DND-41 (cell line): ENCODE measurements at regions not wholly inside any gene's neighbourhood (a gene's known extent, or its start where the extent isn't known, plus 50 kb on each side); places are given as distances from the start of the nearest gene placed in this dataset.

Experiments used
- ATAC-seq: fragments of 200-7000 bp; cut with Tn5 transposase; 3 replicates; pipeline ENCODE4 v1.9.1; 2021; ENCODE audit warnings: low read depth; ENCODE audit not compliant: insufficient read depth
- DNase-seq: peaks from one replicate; pipeline ENCODE4 v3.0.0-alpha.2; 2020
- H2AFZ ChIP-seq: 2 replicates; pipeline ENCODE4 v1.6.0; 2012; ENCODE audit warnings: low read depth, low read length
- H3K27ac ChIP-seq: 2 replicates; pipeline ENCODE4 v1.5.1; 2012; ENCODE audit warnings: low read length, inconsistent platforms
- H3K27me3 ChIP-seq: fragments of 200-600 bp; sonication (generic); 2 replicates; pipeline ENCODE4 v1.6.0; 2012; ENCODE audit warnings: low read length, mild to moderate bottlenecking, inconsistent platforms; ENCODE audit not compliant: insufficient read depth, poor library complexity
- H3K36me3 ChIP-seq: 2 replicates; pipeline ENCODE4 v1.5.1; 2012; ENCODE audit warnings: low read length, inconsistent platforms; ENCODE audit not compliant: insufficient read depth
- H3K4me1 ChIP-seq: 2 replicates; pipeline ENCODE4 v1.5.1; 2012; ENCODE audit warnings: mild to moderate bottlenecking, low read length; ENCODE audit not compliant: insufficient read depth
- H3K4me2 ChIP-seq: 2 replicates; pipeline ENCODE4 v1.6.0; 2012; ENCODE audit warnings: mild to moderate bottlenecking, moderate library complexity, low read length, inconsistent platforms; ENCODE audit not compliant: insufficient read depth
- H3K4me3 ChIP-seq, 2 experiments: fragments of 200-600 bp in 1 of 2; shearing (Covaris generic) in 1 of 2; 2 replicates each; pipeline ENCODE4 v1.5.1; 2012 to 2016; ENCODE audit warnings: inconsistent platforms in 2 of 2, low read length in 2 of 2, mild to moderate bottlenecking in 2 of 2, low read depth in 1 of 2, moderate library complexity in 1 of 2
- H3K79me2 ChIP-seq: 2 replicates; pipeline ENCODE4 v1.6.0; 2012; ENCODE audit warnings: low read length, inconsistent platforms; ENCODE audit not compliant: insufficient read depth
- H3K9ac ChIP-seq: 2 replicates; pipeline ENCODE4 v1.6.0; 2012; ENCODE audit warnings: low read depth, mild to moderate bottlenecking, inconsistent platforms, low read length, moderate library complexity
- H3K9me3 ChIP-seq: 2 replicates; pipeline ENCODE4 v1.5.1; 2012; ENCODE audit warnings: low read length, moderate library complexity, mild to moderate bottlenecking, inconsistent platforms; ENCODE audit not compliant: insufficient read depth, severe bottlenecking
- H4K20me1 ChIP-seq: 2 replicates; pipeline ENCODE4 v1.6.0; 2012; ENCODE audit warnings: low read length; ENCODE audit not compliant: insufficient read depth
- EZH2 ChIP-seq: IDR thresholded peaks from 3 replicates; pipeline ENCODE4 v1.6.1; 2012; ENCODE audit warnings: borderline replicate concordance, low read depth, mild to moderate bottlenecking, moderate library complexity, low read length, inconsistent platforms; ENCODE audit not compliant: severe bottlenecking
- TF ChIP-seq, protein P1 (sequence below): IDR thresholded peaks from 2 replicates; pipeline ENCODE4 v1.5.1; 2012; ENCODE audit warnings: borderline replicate concordance, low read length, moderate library complexity, mild to moderate bottlenecking; ENCODE audit not compliant: poor library complexity, severe bottlenecking; ENCODE audit errors: extremely low read depth

DNA sequence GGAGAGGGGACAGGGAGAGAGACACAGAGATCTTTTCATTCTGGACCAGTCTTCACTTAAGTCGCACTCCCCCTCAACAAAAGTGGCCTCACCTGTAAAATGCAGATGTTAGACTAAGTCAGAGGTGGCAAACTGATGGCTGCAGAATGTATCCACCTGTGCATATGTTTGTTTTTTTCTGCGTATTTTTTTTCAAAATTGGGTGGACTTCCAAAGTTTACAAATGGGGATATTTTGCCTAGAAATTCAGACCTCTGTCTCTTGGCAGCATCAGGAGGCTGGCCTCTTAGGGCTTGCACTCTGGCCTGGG is 525.0 kb downstream of the MATN1 start:
- Histone ChIP-seq H3K9ac (no peak overlapping the region), H3K4me1 (no peaks in the 10 kb centered on the region), H3K9me3 (peaks cover 3% of the 10 kb centered on the region), H3K27ac (no peak overlapping the region), H3K79me2 (no peaks in the 10 kb centered on the region), H2AFZ (no peak overlapping the region), H3K27me3 (peaks cover 3% of the 10 kb centered on the region), H3K4me3 (no peak overlapping the region), H3K36me3 (no peaks in the 10 kb centered on the region), H3K4me2 (no peak overlapping the region), H4K20me1 (no peaks in the 10 kb centered on the region)
- no peak for TF ChIP-seq EZH2
- TF ChIP-seq, protein P1, sequence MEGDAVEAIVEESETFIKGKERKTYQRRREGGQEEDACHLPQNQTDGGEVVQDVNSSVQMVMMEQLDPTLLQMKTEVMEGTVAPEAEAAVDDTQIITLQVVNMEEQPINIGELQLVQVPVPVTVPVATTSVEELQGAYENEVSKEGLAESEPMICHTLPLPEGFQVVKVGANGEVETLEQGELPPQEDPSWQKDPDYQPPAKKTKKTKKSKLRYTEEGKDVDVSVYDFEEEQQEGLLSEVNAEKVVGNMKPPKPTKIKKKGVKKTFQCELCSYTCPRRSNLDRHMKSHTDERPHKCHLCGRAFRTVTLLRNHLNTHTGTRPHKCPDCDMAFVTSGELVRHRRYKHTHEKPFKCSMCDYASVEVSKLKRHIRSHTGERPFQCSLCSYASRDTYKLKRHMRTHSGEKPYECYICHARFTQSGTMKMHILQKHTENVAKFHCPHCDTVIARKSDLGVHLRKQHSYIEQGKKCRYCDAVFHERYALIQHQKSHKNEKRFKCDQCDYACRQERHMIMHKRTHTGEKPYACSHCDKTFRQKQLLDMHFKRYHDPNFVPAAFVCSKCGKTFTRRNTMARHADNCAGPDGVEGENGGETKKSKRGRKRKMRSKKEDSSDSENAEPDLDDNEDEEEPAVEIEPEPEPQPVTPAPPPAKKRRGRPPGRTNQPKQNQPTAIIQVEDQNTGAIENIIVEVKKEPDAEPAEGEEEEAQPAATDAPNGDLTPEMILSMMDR, result no peak
- DNase-seq, result no peak
- no peak for ATAC-seq

DNA sequence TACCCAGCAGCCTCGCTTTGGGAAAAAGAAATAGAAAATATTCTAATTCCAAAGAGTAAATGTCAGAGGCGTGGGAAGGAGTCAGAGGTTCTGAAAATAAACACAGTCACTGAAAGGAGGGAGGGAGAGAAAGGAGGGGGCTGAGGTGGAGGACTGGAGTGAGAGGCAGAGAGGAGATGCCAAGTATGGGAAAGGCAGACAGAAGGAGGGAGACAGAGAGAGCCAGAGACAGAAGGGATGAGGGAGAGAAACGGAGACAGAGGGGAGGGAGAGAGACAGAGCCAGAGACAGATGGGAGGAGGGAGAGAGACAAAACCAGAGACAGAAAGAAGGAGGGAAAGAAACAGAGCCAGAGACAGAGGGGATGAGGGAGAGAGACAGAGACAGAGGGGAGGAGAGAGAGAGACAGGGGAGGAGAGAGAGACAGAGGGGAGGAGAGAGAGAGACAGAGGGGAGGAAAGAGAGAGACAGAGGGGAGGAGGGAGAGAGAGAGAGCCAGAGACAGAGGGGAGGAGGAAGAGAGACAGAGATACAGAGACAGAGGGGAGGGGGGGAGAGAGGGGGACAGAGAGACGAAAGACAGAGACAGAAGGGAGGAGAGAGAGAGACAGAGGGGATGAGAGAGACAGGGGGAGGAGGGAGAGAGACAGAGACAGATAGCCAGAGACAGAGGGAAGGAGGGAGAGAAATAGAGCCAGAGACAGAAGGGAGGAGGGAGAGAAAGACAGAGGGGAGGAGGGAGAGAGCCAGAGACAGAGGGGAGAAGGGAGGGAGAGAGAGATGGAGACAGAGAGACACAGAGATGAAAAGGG is 525.5 kb downstream of the MATN1 start:
- Histone ChIP-seq H3K4me3 (no peak overlapping the region), H3K27ac (no peak overlapping the region), H2AFZ (no peak overlapping the region), H3K27me3 (peaks cover 3% of the 10 kb centered on the region), H3K4me2 (no peak overlapping the region), H3K9ac (no peak overlapping the region), H3K9me3 (peaks cover 3% of the 10 kb centered on the region), H3K36me3 (no peaks in the 10 kb centered on the region), H3K79me2 (no peaks in the 10 kb centered on the region), H3K4me1 (no peaks in the 10 kb centered on the region), H4K20me1 (no peaks in the 10 kb centered on the region)
- DNase-seq (no peak), ATAC-seq (no peak)
- TF ChIP-seq, protein P1, result no peak
- no peak for TF ChIP-seq EZH2

DNA sequence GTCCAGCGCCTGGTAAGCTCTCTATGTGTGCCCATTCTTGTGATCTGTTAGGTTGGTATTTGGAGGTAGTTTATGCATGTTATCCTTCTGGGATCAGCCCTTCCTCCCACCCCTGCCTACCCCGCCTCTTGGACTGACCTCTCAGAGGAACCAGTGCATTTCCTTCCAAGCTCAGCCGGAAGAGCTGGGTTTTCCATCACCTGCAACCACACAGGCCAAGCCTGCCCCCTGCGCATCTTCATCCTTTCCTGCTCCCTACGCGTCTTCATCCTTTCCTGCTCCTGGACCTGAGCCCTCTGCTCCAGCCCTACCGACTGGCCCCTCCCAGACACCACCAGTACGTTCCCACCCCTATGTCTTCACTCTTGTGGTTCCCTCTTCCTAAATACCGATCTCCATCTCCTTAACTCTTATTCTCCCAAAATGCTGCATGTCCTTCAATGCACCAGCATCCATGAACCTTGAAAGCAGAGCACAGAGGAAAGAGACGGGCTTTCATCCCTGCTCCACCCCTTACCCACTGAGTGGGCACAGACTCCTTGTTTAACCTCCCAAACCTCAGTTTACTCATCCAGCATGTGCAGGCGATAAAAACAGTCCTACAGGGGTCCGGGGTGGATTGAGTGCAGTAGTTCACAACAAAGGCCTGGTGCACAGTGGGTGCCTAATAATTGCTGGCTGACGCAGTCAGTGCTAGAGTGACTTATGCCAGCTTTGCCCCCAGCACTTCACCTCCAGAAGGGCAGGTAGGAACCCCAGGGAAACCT is 526.3 kb downstream of the MATN1 start:
- Histone ChIP-seq H3K27ac (no peak overlapping the region), H2AFZ (no peak overlapping the region), H3K4me1 (no peaks in the 10 kb centered on the region), H3K79me2 (no peaks in the 10 kb centered on the region), H3K9ac (no peak overlapping the region), H3K27me3 (peaks cover 3% of the 10 kb centered on the region), H3K4me2 (no peak overlapping the region), H3K9me3 (peaks cover 3% of the 10 kb centered on the region), H3K36me3 (no peaks in the 10 kb centered on the region), H3K4me3 (no peak overlapping the region), H4K20me1 (no peaks in the 10 kb centered on the region)
- ATAC-seq (no peak), DNase-seq (no peak)
- TF ChIP-seq, protein P1, result no peak
- no peak for TF ChIP-seq EZH2
